ENCODE measurements at regions not wholly inside any gene's neighbourhood (a gene's known extent, or its start where the extent isn't known, plus 50 kb on each side); places are given as distances from the start of the nearest gene placed in this dataset.
"Not testable (repeated sequence)": the region's sequence is repeated elsewhere in the genome, so short reads cannot be mapped to it uniquely, and the experiment has no call there.

DNA sequence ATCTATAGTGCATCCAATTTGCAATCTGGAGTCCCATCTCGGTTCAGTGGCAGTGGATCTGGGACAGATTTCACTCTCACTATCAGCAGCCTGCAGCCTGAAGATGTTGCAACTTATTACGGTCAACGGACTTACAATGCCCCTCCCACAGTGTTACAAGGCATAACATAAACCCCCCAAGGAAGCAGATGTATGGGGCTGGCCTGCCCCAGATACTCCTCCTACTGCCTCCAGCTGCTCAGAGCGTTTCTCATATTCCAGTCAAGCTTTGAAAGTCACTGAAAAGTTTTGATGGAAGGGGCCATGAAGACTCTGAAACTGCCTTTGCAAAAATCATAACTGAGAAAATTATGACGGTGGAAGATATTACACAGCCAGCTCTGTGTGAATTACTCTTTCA lies 1193.6 kb downstream of the RPIA start:
- DNase-seq (ENCODE audit: low spot score); H3K14ac ChIP-seq (ENCODE audit: low read length); H3K4me3 ChIP-seq (ENCODE audit: low read length in 2 of 2); H3K9ac ChIP-seq (ENCODE audit: low read depth, low read length, poor library complexity); H2BK5ac ChIP-seq (ENCODE audit: low read length); H3K27ac ChIP-seq (replicated peaks; ENCODE audit: low read length); H2BK15ac ChIP-seq (ENCODE audit: low read length); H3K23ac ChIP-seq (ENCODE audit: low read depth, low read length, poor library complexity); H2BK120ac ChIP-seq (ENCODE audit: low read depth, low read length); H2AFZ ChIP-seq (ENCODE audit: low read length); H3K4me1 ChIP-seq (ENCODE audit: control insufficient read depth in 2 of 2, insufficient read depth in 1 of 2, low read depth in 1 of 2, low read length in 2 of 2); H4K91ac ChIP-seq (ENCODE audit: low read depth, low read length, poor library complexity); H3K18ac ChIP-seq (ENCODE audit: low read length); H3K4me2 ChIP-seq (ENCODE audit: insufficient read depth, low read length, poor library complexity, severe bottlenecking); H2BK12ac ChIP-seq (ENCODE audit: low read length); H4K8ac ChIP-seq (ENCODE audit: low read depth, low read length); H3K4ac ChIP-seq (ENCODE audit: low read length); H3K36me3 ChIP-seq (replicated peaks in 1 of 2; ENCODE audit: control insufficient read depth in 2 of 2, insufficient read depth in 2 of 2, low read length in 2 of 2); H2AK5ac ChIP-seq (ENCODE audit: low read depth, low read length); H3K9me3 ChIP-seq (replicated peaks in 1 of 2; ENCODE audit: control insufficient read depth in 2 of 2, insufficient read depth in 1 of 2, low read depth in 1 of 2, low read length in 2 of 2); H3K79me1 ChIP-seq (ENCODE audit: low read depth, low read length); H3K27me3 ChIP-seq (ENCODE audit: control insufficient read depth in 3 of 3, insufficient read depth in 3 of 3, low read depth in 1 of 3, low read length in 3 of 3): not testable (repeated sequence)
- WGBS, 2 donors (ENCODE audit: extremely low coverage in 2 of 2, insufficient read length in 2 of 2, insufficient replicate concordance in 1 of 2): no CpG with 5 or more reads among the region's 5 CpGs

DNA sequence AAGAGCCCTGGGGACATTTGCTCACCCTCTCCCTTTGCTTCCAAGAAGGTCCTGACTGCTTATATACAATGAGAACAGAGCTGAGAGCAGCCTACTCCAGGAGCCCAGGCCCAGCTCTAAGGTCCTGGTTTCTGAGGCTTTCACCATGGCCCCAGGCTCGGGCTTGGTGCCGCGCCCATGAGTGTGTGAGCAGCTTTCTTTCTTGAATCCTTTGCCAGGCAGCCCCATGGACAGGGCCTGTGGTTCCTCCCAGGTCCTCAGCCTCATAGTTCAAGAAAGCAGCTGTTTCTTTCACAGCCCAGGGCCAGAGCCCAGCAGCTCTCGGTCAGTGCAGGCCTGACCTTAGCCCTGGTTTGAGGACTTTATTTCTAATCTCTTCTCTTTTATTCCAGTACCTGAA lies 1197.2 kb downstream of the RPIA start:
- WGBS, 2 donors (ENCODE audit: extremely low coverage in 2 of 2, insufficient read length in 2 of 2, insufficient replicate concordance in 1 of 2): no CpG with 5 or more reads among the region's 4 CpGs
- not testable (repeated sequence) for H3K9ac ChIP-seq (ENCODE audit: low read depth, low read length, poor library complexity); H3K4me3 ChIP-seq (ENCODE audit: low read length in 2 of 2); H3K9me3 ChIP-seq (replicated peaks in 1 of 2; ENCODE audit: control insufficient read depth in 2 of 2, insufficient read depth in 1 of 2, low read depth in 1 of 2, low read length in 2 of 2); H2BK120ac ChIP-seq (ENCODE audit: low read depth, low read length); H3K27ac ChIP-seq (replicated peaks; ENCODE audit: low read length); H3K18ac ChIP-seq (ENCODE audit: low read length); H3K14ac ChIP-seq (ENCODE audit: low read length); H3K36me3 ChIP-seq (replicated peaks in 1 of 2; ENCODE audit: control insufficient read depth in 2 of 2, insufficient read depth in 2 of 2, low read length in 2 of 2); H2BK12ac ChIP-seq (ENCODE audit: low read length); H2AFZ ChIP-seq (ENCODE audit: low read length); H3K23ac ChIP-seq (ENCODE audit: low read depth, low read length, poor library complexity); H3K27me3 ChIP-seq (ENCODE audit: control insufficient read depth in 3 of 3, insufficient read depth in 3 of 3, low read depth in 1 of 3, low read length in 3 of 3); H3K4ac ChIP-seq (ENCODE audit: low read length); H2BK5ac ChIP-seq (ENCODE audit: low read length); H3K4me1 ChIP-seq (ENCODE audit: control insufficient read depth in 2 of 2, insufficient read depth in 1 of 2, low read depth in 1 of 2, low read length in 2 of 2); DNase-seq (ENCODE audit: low spot score); H3K79me1 ChIP-seq (ENCODE audit: low read depth, low read length); H4K91ac ChIP-seq (ENCODE audit: low read depth, low read length, poor library complexity); H2BK15ac ChIP-seq (ENCODE audit: low read length); H2AK5ac ChIP-seq (ENCODE audit: low read depth, low read length); H3K4me2 ChIP-seq (ENCODE audit: insufficient read depth, low read length, poor library complexity, severe bottlenecking); H4K8ac ChIP-seq (ENCODE audit: low read depth, low read length)

GRCh38 chr2:89890185-89890773 lies 1198.8 kb downstream of the RPIA start:
- H3K4me3 ChIP-seq (ENCODE audit: low read length in 2 of 2); H3K4me2 ChIP-seq (ENCODE audit: insufficient read depth, low read length, poor library complexity, severe bottlenecking); H2AK5ac ChIP-seq (ENCODE audit: low read depth, low read length); H3K9ac ChIP-seq (ENCODE audit: low read depth, low read length, poor library complexity); H3K27me3 ChIP-seq (ENCODE audit: control insufficient read depth in 3 of 3, insufficient read depth in 3 of 3, low read depth in 1 of 3, low read length in 3 of 3); H2BK5ac ChIP-seq (ENCODE audit: low read length); H3K27ac ChIP-seq (replicated peaks; ENCODE audit: low read length); H2BK15ac ChIP-seq (ENCODE audit: low read length); H3K9me3 ChIP-seq (replicated peaks in 1 of 2; ENCODE audit: control insufficient read depth in 2 of 2, insufficient read depth in 1 of 2, low read depth in 1 of 2, low read length in 2 of 2); H2AFZ ChIP-seq (ENCODE audit: low read length); H3K4ac ChIP-seq (ENCODE audit: low read length); H4K8ac ChIP-seq (ENCODE audit: low read depth, low read length); H3K14ac ChIP-seq (ENCODE audit: low read length); DNase-seq (ENCODE audit: low spot score); H2BK12ac ChIP-seq (ENCODE audit: low read length); H3K4me1 ChIP-seq (ENCODE audit: control insufficient read depth in 2 of 2, insufficient read depth in 1 of 2, low read depth in 1 of 2, low read length in 2 of 2); H4K91ac ChIP-seq (ENCODE audit: low read depth, low read length, poor library complexity); H2BK120ac ChIP-seq (ENCODE audit: low read depth, low read length); H3K23ac ChIP-seq (ENCODE audit: low read depth, low read length, poor library complexity); H3K79me1 ChIP-seq (ENCODE audit: low read depth, low read length); H3K36me3 ChIP-seq (replicated peaks in 1 of 2; ENCODE audit: control insufficient read depth in 2 of 2, insufficient read depth in 2 of 2, low read length in 2 of 2); H3K18ac ChIP-seq (ENCODE audit: low read length): not testable (repeated sequence)
- WGBS, 2 donors (ENCODE audit: extremely low coverage in 2 of 2, insufficient read length in 2 of 2, insufficient replicate concordance in 1 of 2): no CpG with 5 or more reads among the region's 7 CpGs

DNA sequence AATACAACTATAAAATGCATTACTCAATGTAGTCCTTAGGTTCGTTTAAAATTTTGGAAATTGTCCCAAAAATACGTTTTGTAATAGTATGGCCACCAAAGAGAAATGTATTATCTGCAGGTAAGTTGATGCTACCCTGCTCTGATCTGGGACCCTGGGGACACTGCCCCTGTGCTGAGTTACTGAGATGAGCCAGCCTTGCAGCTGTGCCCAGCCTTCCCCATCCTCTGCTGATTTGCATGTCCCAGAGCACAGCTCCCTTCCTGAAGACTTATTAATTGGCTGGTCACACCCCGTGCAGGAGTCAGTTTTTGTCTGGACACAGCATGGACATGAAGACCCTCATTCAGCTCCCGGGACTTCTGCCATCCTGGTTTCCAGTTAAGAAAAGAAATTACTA lies 1203.5 kb downstream of the RPIA start:
- H3K18ac ChIP-seq (ENCODE audit: low read length); H3K4me1 ChIP-seq (ENCODE audit: control insufficient read depth in 2 of 2, insufficient read depth in 1 of 2, low read depth in 1 of 2, low read length in 2 of 2); H3K36me3 ChIP-seq (replicated peaks in 1 of 2; ENCODE audit: control insufficient read depth in 2 of 2, insufficient read depth in 2 of 2, low read length in 2 of 2); H3K4me3 ChIP-seq (ENCODE audit: low read length in 2 of 2); H3K4ac ChIP-seq (ENCODE audit: low read length); H2BK5ac ChIP-seq (ENCODE audit: low read length); H3K27me3 ChIP-seq (ENCODE audit: control insufficient read depth in 3 of 3, insufficient read depth in 3 of 3, low read depth in 1 of 3, low read length in 3 of 3); H3K4me2 ChIP-seq (ENCODE audit: insufficient read depth, low read length, poor library complexity, severe bottlenecking); H2BK120ac ChIP-seq (ENCODE audit: low read depth, low read length); H3K27ac ChIP-seq (replicated peaks; ENCODE audit: low read length); H2AK5ac ChIP-seq (ENCODE audit: low read depth, low read length); H3K79me1 ChIP-seq (ENCODE audit: low read depth, low read length); H2BK12ac ChIP-seq (ENCODE audit: low read length); H4K8ac ChIP-seq (ENCODE audit: low read depth, low read length); H2AFZ ChIP-seq (ENCODE audit: low read length); H3K9ac ChIP-seq (ENCODE audit: low read depth, low read length, poor library complexity); H3K14ac ChIP-seq (ENCODE audit: low read length); H3K23ac ChIP-seq (ENCODE audit: low read depth, low read length, poor library complexity); H2BK15ac ChIP-seq (ENCODE audit: low read length); H3K9me3 ChIP-seq (replicated peaks in 1 of 2; ENCODE audit: control insufficient read depth in 2 of 2, insufficient read depth in 1 of 2, low read depth in 1 of 2, low read length in 2 of 2); DNase-seq (ENCODE audit: low spot score); H4K91ac ChIP-seq (ENCODE audit: low read depth, low read length, poor library complexity): not testable (repeated sequence)
- no CpG with 5 or more reads among the region's 4 CpGs for WGBS, 2 donors (ENCODE audit: extremely low coverage in 2 of 2, insufficient read length in 2 of 2, insufficient replicate concordance in 1 of 2)
